ENCODE measurements at regions not wholly inside any gene's neighbourhood (a gene's known extent, or its start where the extent isn't known, plus 50 kb on each side); places are given as distances from the start of the nearest gene placed in this dataset.

DNA sequence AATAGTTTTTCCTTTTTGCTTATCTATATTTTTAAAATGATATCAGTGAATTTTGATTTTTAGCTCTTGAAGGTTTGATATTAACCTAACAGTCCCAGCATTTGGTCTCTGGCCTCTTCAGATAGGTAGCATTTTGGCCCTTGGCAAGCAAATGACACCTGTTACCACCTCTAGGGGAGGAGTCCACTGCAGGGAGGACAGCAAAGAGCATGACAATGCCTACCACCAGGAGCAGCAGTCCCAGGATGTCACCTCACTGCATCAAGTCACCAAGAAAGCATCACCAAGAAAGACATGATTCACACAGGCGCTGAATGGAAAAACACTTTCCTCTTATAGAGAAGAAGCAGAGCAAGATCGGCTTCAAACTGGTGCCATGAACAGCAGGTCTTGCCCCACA lies 224.3 kb downstream of the UBE3D start:
- TF ChIP-seq, protein P1, sequence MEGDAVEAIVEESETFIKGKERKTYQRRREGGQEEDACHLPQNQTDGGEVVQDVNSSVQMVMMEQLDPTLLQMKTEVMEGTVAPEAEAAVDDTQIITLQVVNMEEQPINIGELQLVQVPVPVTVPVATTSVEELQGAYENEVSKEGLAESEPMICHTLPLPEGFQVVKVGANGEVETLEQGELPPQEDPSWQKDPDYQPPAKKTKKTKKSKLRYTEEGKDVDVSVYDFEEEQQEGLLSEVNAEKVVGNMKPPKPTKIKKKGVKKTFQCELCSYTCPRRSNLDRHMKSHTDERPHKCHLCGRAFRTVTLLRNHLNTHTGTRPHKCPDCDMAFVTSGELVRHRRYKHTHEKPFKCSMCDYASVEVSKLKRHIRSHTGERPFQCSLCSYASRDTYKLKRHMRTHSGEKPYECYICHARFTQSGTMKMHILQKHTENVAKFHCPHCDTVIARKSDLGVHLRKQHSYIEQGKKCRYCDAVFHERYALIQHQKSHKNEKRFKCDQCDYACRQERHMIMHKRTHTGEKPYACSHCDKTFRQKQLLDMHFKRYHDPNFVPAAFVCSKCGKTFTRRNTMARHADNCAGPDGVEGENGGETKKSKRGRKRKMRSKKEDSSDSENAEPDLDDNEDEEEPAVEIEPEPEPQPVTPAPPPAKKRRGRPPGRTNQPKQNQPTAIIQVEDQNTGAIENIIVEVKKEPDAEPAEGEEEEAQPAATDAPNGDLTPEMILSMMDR (IDR thresholded peaks at IDR 0.05): no peak
- TF ChIP-seq POLR2A (IDR thresholded peaks at IDR 0.05): no peak

All from esophagus squamous epithelium (tissue), 4 donors.